GM13976 (cell line): ENCODE measurements at regions not wholly inside any gene's neighbourhood (a gene's known extent, or its start where the extent isn't known, plus 50 kb on each side); places are given as distances from the start of the nearest gene placed in this dataset.
A peak's percentile ranks its signal among the peaks of the same experiment; 100 is the strongest.

ENCODE experiments used
- DNase-seq: peaks from one replicate; pipeline ENCODE4 v3.0.0; 2012; ENCODE audit warnings: low spot score
- CTCF ChIP-seq: IDR thresholded peaks from 2 replicates; pipeline ENCODE4 v1.5.1; 2012; ENCODE audit warnings: borderline replicate concordance, mild to moderate bottlenecking; ENCODE audit not compliant: insufficient read depth; ENCODE audit errors: extremely low read depth, missing control alignments, control extremely low read depth
- in situ Hi-C: fragments of 300-500 bp; cut with MboI; formaldehyde crosslinking; loops from one replicate; pipeline ENCODE4 v1.12.0; 2022; ENCODE audit warnings: low sequenced_read_pairs, mixed read lengths, inconsistent platforms; ENCODE audit not compliant: unreplicated experiment

DNA sequence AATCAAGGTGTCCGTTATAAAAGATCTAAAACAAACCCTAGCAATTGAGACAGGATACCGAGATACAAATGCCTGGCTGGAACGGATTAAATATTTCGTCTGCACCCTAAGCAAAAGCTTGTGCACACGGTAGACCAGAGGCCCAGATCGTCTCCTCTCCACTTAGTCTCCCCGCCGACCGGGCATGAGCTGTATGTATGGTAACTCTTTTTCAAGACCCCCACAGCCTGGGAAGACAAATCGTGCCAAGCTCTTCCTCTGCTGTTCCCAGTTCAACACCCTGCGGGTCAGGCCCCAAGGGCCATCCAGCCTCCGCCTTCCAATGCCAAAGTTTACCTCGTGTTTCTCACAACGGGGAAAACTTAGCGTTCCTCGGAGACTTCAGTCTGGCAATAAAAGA, 285.7 kb upstream of the GALNT17 start:
- no peak for TF ChIP-seq CTCF
- no peak for DNase-seq
- in situ Hi-C loops, result loop anchor here (25.0 kb wide), 1 partner anchor 891 kb away; no protein-coding TSS in a partner anchor

DNA sequence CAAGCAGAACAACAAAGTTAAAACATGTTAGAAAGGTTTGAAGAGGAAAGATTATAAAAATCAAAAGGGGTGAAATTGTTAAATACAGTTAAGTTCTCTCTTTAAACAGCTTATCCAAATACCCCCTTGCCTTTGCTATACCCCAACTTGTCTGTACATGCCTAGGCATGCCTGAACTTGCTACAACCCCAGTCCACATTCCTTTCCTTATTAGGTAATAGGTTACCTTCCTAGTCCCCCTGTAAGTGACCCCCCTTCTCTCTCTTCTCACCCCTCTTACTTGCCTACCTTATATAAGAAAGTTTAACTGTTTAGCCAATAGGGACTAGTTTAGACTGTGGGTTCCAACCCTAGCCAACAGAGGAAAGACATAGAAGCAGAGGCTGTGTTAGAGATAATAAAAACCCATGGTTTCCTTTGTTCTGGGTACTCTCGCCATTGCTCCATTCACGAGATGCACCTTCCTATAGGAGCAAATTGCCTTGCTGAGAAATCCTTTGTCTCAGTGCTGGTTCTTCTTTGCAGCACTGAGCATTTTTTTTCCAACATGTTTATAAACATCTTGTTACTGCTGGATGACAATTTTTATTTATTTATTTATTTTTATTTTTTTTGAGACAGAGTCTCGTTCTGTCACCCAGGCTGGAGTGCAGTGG, 282.2 kb upstream of the GALNT17 start:
- no peak for TF ChIP-seq CTCF
- DNase-seq, result no peak
- in situ Hi-C loops, result loop anchor here (25.0 kb wide), 1 partner anchor 888 kb away; no protein-coding TSS in a partner anchor

GRCh38 chr7:70855373-70855772, 276.6 kb upstream of the GALNT17 start:
- TF ChIP-seq CTCF, result no peak
- no peak for DNase-seq
- in situ Hi-C loops, result no loop called here

- peak; percentile 59 for TF ChIP-seq CTCF
- in situ Hi-C loops, result no loop called here
These were observed 274.9 kb upstream of the GALNT17 start for GRCh38 chr7:70856901-70857630.

GRCh38 chr7:70857793-70858545, 274.0 kb upstream of the GALNT17 start:
- DNase-seq, result no peak
- in situ Hi-C loops, result no loop called here

More at GRCh38 chr7:70856901-70857630, 274.9 kb upstream of the GALNT17 start:
- peak; percentile 57 for DNase-seq

More at GRCh38 chr7:70857793-70858545, 274.0 kb upstream of the GALNT17 start:
- no peak for TF ChIP-seq CTCF
